A172 (cell line): ENCODE measurements at regions not wholly inside any gene's neighbourhood (a gene's known extent, or its start where the extent isn't known, plus 50 kb on each side); places are given as distances from the start of the nearest gene placed in this dataset.
"Not testable (repeated sequence)": the region's sequence is repeated elsewhere in the genome, so short reads cannot be mapped to it uniquely, and the experiment has no call there.

Experiments used
- DNase-seq: peaks from one replicate; pipeline ENCODE4 v3.0.0-alpha.2; 2015; ENCODE audit warnings: low spot score

- DNase-seq: no peak
Measured at GRCh38 chr12:124384299-124384894, 89.5 kb downstream of the RFLNA start.

GRCh38 chr12:124383028-124383427 lies 88.1 kb downstream of the RFLNA start:
- no peak for DNase-seq

GRCh38 chr12:124381456-124382296 lies 86.8 kb downstream of the RFLNA start:
- DNase-seq: peak; percentile 85

- no peak for DNase-seq
Measured at GRCh38 chr12:124380796-124381455, 86.0 kb downstream of the RFLNA start.

GRCh38 chr12:124379938-124380754 lies 85.3 kb downstream of the RFLNA start:
- peak; percentile 90 for DNase-seq

- DNase-seq: no peak
Measured at GRCh38 chr12:124379379-124379937, 84.6 kb downstream of the RFLNA start.

- no peak for DNase-seq
Measured at GRCh38 chr12:124378926-124379325, 84.0 kb downstream of the RFLNA start.

- no peak for DNase-seq
Measured at GRCh38 chr12:124377981-124378509, 83.2 kb downstream of the RFLNA start.

- no peak for DNase-seq
Measured at GRCh38 chr12:124376435-124376834, 81.5 kb downstream of the RFLNA start.

GRCh38 chr12:124375789-124376175 lies 80.9 kb downstream of the RFLNA start:
- DNase-seq: no peak

- DNase-seq: no peak
Measured at GRCh38 chr12:124375141-124375788, 80.4 kb downstream of the RFLNA start.

GRCh38 chr12:124374567-124374966 lies 79.7 kb downstream of the RFLNA start:
- DNase-seq: no peak

GRCh38 chr12:124374147-124374546 lies 79.3 kb downstream of the RFLNA start:
- no peak for DNase-seq

- DNase-seq: not testable (repeated sequence)
Measured at GRCh38 chr12:124373701-124374100, 78.8 kb downstream of the RFLNA start.

- DNase-seq: no peak
Measured at GRCh38 chr12:124372831-124373230, 77.9 kb downstream of the RFLNA start.

GRCh38 chr12:124371970-124372555 lies 77.2 kb downstream of the RFLNA start:
- DNase-seq: no peak

GRCh38 chr12:124371366-124371765 lies 76.5 kb downstream of the RFLNA start:
- DNase-seq: no peak

- no peak for DNase-seq
Measured at GRCh38 chr12:124370851-124371250, 76.0 kb downstream of the RFLNA start.

GRCh38 chr12:124370384-124370783 lies 75.5 kb downstream of the RFLNA start:
- DNase-seq: no peak

- DNase-seq: no peak
Measured at GRCh38 chr12:124369827-124370378, 75.0 kb downstream of the RFLNA start.
